Endothelial cell of hepatic sinusoid (primary cell): ENCODE measurements at regions not wholly inside any gene's neighbourhood (a gene's known extent, or its start where the extent isn't known, plus 50 kb on each side); places are given as distances from the start of the nearest gene placed in this dataset.
"Not testable (repeated sequence)": the region's sequence is repeated elsewhere in the genome, so short reads cannot be mapped to it uniquely, and the experiment has no call there.

Experiments used
- in situ Hi-C: cut with HindIII; loops from 2 replicates; pipeline ENCODE4 v1.10.0; 2017; ENCODE audit warnings: low sequenced_read_pairs

DNA sequence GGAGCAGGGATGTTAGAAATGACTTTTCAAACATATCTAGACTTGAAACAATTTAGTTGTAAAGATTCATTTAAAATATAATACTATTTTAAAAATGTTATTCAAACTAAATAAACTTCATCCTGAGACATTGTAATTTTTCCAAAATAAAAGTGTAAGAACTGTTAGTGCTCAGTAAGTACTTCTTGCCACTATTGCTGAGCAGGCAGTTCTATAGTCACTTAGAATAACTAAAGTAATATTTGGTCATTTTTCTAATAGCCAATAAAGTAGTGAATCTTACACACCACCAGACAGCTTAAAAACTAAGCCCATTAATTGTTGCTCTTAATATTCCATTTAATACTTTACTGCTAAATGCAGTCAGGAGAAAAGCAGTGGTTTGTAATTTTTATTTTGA lies 1120.0 kb upstream of the CDH10 start:
- in situ Hi-C loops: no loop called here

DNA sequence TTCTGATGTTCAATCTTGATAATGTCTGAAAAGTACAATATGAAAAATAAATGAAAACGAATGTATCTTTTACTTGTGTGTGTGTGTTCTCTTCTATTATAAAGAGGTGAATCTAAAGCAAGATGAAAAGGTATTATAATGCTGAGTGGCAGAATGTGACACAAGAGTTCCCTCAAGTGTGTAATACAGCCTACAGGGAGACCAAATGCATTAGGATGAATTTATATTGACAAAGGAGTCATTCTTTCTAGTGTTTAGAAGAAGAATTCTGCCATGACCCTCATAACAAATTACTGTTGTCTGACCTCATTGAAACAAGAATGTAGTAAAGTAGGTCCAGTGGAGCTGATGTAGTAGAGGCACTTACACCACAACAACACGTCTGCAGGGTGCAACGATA lies 1119.0 kb upstream of the CDH10 start:
- in situ Hi-C loops: no loop called here

DNA sequence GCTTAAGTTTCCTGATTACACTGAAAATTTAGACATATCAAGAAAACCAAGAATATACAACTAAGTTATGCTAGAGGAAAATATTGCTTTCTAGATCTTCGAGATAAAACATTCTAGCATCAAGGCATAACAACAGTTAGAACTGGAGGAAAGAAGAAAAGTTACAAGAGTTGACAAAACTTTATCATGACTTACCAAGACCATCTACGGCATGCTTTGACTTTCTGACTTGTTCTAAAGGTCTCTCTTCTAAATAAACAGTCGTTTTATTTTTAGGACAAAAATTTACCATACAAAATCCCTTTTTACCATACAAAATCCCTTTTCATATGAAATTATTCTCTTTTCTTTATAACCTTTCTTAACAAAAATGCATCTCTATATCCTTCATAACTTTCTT lies 1110.1 kb upstream of the CDH10 start:
- in situ Hi-C loops: no loop called here

DNA sequence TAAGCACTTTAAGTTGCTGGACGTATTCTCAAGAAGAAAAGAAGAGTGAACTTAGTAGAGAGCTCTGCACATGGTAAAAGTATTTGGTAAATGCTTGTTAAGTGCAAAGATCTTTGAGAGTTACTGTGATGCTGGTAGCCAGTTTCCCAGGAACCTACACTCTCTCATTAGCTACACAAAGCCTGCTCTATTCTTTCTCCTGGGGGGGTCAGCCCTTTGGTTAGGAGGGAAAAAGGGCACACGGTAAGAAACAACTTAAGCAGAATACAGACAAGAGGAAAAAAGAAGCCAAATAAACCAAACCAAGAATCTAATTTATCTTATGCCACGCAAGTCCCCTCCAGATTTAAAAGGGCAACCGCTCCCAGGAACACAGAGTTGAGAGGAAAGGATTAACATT lies 1100.1 kb upstream of the CDH10 start:
- in situ Hi-C loops: no loop called here

DNA sequence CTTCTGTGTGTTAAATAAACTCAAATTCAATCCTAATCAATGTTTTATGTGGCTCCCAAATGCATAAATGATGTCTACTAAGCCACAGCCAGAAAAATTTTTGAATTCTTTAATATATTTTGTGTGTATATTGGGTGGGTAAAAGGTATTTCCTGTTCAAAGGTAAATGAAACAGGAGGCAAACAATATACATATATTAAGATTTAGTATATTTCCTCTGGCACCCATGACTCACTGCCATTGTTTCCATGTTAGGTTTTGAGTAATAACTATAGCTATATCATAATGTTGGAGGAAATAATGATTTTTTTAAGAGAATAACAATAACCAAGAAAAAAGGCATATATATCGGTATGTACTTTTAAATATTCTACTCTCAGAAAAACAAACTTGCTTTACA lies 1071.9 kb upstream of the CDH10 start:
- in situ Hi-C loops: no loop called here

DNA sequence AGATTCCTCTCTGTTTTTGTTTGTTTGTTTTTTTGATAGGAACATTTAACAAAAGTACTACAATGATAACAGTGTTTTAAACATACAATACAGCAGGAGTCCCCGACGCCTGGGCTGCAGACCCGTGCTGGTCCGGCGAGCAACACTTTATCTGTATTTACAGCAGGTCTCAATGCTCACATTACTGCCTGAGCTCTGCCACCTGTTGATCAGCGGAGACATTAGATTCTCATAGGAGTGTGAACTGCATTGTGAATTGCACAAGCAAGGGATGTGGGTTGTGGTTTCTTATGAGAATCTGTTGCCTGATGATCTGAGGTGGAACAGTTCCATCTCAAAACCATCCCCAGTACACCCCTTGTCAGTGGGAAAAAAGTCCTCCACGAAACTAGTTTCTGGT lies 1068.5 kb upstream of the CDH10 start:
- in situ Hi-C loops: no loop called here

DNA sequence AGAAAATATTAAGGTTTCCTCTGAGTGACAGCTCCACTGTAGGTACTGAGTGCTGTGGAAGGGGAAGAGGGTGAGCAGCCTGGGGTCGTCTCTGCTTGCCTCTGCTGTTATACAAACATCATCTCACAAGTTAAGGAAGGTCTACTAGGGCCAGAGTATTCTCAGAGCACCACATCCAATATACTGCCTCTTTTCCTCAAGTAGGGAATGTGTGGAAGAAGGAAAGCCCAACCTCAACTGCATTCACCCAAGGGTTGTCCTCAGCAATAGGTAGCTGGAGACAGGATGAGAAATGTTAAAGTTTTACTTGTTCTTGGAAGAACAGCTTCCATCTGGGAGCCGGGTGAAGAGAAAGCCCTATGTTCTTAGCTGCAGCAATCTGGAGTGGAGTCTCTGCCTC lies 1062.3 kb upstream of the CDH10 start:
- in situ Hi-C loops: no loop called here

DNA sequence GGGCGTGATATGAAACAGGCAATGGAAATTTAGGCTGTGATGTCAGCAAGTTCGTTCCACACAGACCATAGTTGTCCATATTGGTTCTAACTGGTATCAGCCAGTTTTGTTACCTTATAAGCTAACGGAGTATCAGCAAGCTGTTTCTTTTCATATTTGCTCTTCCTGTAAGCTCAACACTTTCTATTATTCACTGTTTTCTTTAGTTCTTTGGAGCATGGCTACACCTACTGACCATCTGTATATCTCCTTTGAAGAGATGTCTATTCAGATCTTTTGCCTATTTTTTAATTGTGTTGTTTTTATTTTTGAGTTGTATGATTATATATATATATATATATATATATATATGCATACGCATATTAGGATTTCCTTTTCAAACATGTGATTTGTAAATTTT lies 1057.2 kb upstream of the CDH10 start:
- in situ Hi-C loops: no loop called here

DNA sequence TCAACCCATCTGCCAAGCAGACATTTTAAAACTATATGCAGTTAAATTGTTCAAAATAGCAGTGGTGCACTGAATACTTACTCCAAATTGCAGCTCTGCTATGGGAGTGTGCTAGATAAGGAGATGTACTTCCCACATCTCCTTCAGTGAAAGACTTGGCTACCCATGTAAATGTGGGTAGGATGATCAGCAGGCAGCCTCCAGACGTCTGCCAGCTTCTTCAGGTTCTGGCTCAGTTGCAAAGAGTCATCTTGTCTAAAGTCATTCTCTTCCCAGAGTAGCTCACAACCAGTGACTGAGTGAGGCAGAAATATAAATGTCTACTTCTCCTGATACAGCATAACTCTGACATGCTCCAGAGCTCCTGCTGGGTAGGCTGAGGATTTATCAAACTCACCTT lies 1050.0 kb upstream of the CDH10 start:
- in situ Hi-C loops: no loop called here

DNA sequence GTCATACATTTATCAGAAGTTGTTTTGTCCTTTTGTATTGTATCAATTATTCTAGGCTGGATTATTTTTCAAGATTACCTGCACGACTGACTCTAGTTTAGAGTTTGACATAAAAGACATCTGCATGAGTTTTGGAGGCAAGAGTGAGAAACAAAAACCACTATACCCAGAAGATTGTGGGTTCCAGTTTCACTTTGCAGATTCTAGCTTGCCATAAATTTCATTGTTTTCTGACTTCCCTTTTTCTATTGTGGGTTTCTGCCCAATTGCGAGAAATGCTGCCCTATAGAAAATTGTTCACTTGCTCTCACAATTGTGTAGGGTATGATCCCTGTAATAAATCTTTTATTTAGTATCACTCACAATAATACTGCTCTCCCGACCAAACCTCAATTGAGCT lies 1043.4 kb upstream of the CDH10 start:
- in situ Hi-C loops: no loop called here

DNA sequence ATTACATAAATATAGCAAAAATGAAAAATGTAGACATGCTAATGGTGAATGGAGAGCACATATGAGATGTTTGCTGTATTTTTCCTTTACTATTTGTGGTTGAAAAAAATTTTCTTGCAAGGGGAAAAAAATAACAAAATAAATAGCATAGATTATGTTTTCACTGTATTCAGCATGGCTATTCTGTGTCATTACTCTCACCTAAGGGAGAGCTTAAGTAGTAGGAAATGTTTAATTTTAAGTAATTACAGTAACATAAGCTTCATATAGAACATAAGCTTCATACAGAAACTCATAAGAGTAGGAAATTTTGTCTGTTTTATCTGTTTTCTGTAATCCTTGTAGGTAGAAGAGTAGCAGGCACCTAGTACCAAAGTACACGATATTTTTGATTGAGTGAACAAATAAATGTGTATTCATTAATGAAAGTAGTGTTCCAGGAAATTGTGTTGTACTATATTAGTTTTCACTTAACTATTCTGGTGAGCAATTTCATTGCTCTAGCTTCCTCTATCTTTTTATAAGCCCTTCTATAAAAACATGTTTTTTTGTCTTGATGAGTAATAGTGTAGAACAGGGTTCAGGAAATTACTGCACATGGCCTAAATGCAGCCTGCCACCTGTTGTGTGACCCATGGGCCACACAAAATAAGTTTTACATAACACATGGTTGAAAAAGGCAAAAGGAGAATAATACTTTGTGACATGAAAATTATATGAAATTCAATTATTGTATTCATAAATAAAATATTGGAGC lies 1025.0 kb upstream of the CDH10 start:
- in situ Hi-C loops: no loop called here

DNA sequence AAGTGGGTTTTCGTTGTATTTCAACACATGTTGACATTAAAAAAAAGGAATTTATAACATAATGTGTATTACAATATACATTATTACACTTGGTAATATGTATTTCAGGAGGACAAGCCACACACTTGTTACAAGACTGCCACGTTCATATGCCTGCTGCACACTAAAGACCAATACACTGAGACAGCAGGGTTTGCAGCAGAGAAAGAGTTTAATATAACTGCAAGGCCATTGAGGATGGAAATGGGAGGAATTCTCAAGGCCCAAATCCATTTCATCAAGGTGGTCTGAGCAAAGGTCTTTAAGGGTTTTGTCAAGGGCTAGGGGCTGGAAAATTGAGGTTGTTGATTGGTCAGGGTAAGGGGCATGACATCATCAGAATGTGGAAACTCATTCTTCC lies 1017.8 kb upstream of the CDH10 start:
- in situ Hi-C loops: no loop called here

DNA sequence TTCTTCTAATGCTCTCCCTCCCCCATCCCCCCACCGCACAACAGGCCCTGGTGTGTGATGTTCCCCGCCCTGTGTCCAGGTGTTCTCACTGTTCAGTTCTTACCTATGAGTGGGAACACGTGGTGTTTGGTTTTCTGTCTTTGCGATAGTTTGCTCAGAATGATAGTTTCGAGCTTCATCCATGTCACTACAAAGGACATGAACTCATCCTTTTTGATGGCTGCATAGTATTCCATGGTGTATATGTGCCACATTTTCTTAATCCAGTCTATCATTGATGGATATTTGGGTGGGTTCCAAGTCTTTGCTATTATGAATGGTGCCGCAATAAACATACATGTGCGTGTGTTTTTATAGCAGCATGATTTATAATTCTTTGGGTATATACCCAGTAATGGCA lies 1005.5 kb upstream of the CDH10 start:
- in situ Hi-C loops: not testable (repeated sequence)

DNA sequence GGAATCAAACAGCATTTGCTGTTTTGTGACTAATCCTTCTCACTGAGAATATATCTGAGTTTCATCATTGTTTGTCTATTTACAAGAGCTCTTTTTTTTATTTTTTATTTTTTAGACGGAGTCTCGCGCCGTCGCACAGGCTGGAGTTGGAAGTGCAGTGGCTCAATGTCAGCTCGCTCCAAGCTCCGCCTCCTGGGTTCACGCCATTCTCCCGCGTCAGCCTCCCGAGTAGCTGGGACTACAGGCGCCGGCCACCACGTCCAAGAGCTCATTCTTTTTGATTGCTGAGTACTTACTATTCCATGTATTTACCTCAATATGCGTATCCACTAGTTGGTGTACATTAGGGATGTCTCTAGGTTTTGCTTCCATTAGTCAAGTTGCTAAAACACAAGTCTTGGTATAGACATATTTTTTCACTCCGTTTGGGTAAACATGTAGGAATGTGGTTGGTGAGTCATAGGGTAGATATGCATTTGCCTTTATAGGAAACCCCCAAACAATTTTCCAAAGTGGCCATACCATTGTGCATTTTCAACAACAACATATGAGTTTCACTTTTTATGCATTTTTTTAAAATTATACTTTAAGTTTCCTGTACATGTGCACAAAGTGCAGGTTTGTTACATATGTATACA lies 1005.0 kb upstream of the CDH10 start:
- in situ Hi-C loops: no loop called here

DNA sequence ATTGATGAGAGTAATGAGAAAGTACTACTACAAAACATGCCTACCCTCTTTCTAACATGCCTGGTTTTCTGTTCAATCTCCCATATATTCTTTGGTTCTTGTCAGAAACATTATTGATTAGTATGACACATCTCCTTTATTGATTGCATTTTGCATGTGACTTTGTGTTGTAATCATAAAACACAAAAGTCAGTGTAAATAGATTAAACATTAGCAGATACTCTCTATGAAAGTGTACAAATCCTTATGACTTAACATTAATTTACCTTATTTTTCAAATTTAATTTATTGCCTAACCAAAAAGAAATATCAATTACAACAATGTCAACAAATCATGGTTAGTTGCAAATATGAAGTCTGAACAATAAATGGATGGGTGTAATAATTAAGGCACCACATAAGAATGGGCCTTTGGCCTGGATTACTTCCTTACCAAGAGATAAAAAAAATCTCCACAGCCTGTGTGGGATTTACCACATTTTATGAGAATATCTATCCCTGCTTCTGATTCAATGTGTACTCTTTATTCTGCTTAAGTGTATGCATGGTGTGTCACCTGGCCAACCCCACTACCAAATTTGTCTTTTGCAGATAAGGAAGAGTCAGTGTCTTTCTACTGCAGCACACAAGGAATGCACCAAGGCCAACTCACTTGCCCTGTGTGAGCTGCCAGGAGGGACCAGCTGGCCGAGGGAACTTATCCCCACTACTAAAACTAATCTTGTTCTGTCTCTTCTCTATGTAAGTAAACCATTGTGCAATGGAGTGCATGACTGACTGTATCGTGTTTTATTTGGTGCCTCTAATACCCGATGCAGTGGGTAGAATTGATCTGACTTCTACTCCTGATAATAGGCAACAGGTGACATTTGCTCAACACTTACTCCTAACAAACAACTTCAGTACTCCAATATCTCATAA lies 1001.9 kb upstream of the CDH10 start:
- in situ Hi-C loops: no loop called here

DNA sequence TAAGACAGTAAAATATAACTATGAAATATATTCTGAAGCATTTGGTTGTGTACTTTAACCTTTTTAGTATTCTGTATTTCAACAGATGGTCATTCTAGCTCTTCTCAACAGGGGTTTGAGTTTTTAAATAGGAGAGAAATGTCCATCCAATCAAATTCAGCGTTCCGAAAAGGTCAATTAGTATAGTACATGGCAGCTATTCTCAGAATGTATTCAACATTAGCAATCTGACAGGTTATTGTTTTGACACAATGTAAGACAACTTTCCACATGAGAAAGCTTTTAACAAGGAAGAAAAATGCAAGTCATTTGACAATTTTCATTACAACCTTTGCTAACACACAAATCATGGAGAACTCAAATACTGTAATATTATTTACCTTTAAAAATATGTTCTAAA lies 996.3 kb upstream of the CDH10 start:
- in situ Hi-C loops: no loop called here

DNA sequence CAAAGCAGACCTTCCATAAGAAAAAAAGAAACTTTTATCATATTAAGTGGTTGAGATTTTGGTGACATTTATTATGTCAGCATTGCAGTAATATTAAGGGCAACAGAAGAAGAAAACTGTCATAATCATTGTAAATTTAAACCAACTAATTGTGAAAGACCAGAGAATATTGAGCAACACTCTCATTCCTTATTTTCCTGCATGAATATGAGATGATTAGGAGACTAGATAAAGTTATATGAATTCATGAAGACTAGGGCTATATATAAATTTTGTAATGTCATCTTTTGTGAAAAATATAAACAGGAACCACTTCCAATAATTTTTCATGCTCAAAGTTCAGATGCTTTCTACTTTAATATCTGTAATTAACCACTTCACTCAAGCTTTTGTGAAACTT lies 974.5 kb upstream of the CDH10 start:
- in situ Hi-C loops: no loop called here

DNA sequence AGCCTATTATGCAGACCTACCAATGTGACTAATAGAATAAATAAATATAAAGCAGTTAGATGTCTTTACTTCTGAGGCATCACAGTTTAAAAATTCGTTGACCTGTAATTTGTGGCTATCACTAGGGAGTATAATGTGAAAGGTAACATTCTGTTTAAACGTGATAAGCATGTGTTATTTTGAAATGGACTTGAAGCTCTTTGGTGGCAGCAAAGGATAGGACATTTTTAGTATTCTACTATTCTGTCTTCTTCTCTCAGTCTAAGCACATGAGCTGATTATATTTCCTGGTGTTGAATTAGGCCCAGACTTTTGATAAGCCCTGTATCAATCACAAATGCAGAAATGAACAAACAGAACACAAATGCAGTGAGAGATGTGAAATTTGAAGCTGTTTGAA lies 974.0 kb upstream of the CDH10 start:
- in situ Hi-C loops: no loop called here

DNA sequence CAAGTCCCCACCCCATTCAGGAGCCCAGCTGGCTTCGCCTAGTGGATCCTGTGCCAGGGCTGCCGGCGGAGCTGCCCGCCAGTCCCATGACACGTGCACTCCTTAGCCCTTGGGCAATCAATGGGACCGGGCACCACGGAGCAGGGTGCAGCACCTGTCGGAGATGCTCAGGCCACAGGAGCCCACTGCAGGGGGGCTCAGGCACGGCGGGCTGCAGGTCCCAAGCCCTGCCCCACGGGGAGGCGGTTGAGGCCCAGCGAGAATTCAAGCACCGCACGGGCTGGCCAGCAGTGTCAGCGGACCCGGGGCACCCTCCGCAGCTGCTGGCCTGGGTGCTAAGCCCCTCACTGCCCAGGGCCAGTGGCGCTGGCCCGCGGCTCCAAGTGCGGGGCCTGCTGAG lies 969.7 kb upstream of the CDH10 start:
- in situ Hi-C loops: no loop called here

DNA sequence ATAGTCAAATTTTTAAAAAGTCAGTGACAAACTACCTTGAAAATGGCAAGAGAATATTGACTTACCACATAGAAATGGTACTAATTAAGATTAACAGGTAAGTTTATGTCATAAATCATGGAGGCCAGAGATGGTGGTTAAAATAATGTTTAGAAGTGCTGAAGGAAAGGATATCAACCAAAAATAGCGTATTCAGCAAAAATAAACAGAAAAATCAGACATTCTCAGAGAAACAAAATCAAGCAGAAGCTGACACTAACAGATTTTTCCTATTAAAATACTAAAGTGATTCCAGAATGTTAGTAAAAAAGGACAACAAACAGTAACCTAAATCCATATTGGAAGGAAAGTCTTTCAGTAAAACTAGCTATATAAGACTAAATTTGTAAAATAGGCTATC lies 959.9 kb upstream of the CDH10 start:
- in situ Hi-C loops: no loop called here

DNA sequence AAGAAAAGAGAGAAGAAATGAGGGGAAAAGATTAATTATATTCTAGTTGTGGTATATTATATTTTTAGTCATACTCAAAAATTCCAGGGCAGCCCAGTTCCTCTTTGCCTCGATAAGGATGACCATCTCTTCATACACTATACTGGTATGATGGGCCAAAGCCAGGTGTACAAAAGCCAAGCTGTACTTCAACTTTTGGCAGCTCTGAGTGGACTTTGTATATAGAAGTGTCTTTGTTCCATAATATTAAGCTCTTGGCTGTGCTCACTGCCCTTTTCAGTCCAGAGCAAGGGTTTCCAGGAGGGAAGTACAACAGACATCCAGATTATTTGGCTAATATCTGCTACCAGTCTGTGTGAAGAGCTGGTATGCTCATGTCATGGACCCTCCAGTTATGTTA lies 934.3 kb upstream of the CDH10 start:
- in situ Hi-C loops: no loop called here

DNA sequence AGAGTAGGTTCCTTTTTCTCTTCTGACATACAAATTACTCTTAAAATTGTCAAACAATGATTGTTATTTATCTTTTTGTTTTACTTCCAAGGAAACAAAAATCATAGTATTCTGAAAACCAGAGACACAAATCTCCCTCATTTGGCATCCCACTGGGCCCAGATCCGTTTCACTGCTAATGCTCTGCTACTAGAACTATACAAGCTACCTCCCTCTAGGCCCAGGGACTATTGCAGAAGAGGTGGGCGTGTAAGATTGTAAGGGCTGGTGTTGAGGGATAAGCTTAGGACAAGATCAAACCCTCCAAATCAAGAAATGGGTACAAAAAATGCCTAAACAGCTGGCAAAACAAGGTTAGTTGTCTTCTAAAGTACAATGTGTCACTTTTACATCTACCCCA lies 928.9 kb upstream of the CDH10 start:
- in situ Hi-C loops: no loop called here
